Non-pigmented ciliary epithelial cell (primary cell): ENCODE measurements at regions not wholly inside any gene's neighbourhood (a gene's known extent, or its start where the extent isn't known, plus 50 kb on each side); places are given as distances from the start of the nearest gene placed in this dataset.
"Not testable (repeated sequence)": the region's sequence is repeated elsewhere in the genome, so short reads cannot be mapped to it uniquely, and the experiment has no call there.

Experiments
- DNase-seq: peaks from one replicate; pipeline ENCODE4 v3.0.0-alpha.2; 2010; ENCODE audit warnings: low read depth

DNA sequence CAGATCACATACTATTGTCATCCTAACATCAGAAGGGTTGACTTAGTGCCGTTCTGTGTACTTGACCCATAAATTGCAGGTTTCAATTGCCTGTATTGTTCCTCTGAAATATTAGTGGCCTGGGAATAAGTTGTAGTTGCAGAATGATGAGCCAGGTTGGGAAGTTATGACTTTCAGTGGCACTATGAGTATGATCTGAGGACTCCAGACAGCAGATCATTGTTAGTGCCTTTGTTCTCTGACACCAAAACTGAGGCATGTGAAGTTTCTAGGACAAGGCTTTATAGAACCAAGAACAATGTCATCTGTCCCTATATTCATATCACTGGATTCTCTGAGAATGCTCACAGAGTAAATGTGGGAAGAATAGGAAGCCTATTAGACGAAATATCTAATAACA is 403.7 kb downstream of the STK39 start:
- DNase-seq: no peak

DNA sequence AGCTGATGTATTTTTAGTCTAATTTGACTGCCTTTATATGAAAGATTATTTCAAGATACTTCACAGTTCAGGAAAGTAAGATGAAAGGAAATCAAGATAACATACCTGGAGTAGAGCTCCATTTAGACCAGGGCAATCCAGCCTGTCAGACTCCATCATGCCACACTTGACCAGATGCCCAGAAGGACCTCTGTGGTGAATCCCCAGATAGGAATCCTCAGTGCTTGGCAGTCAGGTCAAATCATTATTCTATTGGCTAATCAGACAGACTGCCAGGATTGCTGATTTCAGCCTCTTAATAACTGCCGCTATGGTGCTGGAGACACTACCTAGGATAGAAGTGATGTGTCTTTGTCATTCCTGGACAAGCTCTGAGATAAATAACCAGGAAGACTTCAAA is 404.2 kb downstream of the STK39 start:
- DNase-seq: no peak

DNA sequence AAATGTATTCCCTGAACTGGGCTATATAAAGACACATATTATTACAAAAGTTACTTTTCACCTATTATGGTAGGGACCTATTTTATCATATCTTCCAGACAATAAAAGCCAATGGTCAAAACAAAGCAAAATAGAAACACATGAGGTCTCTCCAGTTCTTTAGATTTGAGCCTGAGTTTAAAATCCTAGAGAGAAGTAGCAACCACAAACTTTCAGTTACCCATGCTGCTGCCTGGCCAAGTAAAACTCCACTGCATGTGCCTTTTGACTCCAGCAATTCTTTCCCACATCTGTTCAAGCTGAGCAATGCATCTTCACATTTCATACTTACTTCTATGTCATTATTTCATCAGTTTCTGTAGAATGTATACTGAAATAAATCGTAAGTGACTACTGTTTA is 405.3 kb downstream of the STK39 start:
- no peak for DNase-seq

DNA sequence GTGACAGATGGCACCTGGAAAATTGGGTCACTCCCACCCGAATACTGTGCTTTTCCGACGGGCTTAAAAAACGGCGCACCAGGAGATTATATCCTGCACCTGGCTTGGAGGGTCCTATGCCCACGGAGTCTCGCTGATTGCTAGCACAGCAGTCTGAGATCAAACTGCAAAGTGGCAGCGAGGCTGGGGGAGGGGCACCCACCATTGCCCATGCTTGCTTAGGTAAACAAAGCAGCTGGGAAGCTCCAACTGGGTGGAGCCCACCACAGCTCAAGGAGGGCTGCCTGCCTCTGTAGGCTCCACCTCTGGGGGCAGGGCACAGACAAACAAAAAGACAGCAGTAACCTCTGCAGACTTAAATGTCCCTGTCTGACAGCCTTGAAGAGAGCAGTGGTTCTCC is 412.1 kb downstream of the STK39 start:
- not testable (repeated sequence) for DNase-seq

DNA sequence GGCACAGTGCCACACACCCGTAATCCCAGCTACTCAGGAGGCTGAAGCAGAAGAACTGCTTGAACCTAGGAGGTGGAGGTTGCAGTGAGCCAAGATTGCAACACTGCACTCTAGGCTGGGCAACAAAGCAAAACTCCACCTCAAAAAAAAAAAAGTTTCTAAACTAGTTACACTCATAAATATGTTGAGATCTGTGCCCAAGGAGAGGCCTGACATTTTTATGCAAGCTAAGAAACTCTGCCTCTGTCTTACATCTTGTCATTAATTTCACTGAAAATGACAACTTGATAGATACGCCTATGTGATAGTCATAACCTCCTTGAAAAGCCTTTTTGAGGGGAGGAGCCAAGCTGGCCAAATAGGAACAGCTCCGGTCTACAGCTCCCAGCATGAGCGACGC is 412.7 kb downstream of the STK39 start:
- DNase-seq: no peak

DNA sequence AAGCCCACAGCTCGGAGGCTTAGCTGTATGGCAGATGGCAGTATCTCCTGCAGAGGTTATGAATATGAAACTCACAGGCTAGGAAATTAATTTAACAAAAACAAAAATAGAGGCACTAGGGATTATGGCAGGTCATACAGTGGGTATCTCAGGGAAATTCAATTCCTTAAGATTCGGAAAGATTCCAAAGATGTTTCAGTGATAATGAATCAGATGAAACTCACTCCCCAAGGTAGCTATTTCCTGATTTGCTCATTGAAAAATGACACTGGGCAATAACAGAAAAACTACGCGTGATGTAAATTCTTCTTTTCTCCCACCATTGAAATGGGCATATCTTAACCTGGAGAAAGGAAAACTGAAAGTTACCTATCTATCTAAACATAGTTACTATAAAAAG is 414.1 kb downstream of the STK39 start:
- DNase-seq: no peak

DNA sequence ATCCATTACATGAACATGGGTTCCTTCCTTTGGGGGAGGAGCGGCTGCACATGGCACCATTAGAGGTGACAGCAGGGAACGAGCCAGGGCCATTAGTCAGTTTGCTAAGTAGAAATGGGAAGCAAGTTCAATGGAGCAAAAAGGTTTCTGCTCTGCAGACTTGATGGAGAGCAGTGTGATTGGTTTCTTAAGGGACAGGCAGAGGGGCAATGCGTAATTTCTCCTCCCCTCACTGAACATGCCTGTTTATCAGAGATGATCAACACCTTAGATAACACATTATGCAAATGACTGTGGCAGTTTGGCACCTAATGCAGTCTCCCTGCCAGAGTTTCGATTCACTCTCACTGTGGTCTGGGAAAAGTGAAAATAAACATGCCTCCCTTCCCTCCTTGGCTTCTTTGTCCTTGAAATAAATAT is 414.5 kb downstream of the STK39 start:
- DNase-seq: no peak

DNA sequence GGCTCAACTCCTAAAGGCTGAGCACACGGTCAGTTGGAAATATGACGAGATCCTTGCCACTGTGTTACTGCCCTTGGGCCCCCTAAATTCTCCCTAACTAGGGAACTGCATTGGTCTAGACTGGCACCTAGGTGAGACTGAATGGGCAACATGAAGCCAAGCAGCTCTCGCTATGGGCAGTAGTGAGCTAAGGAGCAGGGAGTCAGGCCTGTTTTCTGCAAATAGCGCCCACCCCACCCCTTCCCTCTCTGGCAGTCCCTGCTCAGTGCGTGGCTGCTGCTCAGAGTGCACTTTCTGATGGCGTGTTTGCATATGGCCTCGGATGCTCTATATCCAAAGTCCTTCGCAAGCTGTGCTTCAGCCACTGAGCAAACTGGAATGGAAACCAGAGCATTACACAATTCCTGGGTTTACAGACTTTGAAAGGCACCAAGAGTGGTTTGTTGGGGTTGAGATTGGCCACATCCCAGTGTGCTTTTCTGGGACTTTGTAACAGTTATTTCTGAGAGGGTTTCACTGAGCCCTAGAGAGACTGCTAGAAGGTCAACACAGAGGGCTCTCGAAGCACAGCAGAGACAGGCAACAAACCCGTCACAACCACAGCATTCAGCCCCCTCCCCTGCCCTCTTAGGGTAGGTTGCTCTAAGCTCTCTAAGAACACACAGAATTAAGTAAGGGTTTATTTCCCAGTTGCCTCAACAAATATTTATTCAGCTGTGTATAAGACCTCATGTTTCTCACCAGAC is 419.9 kb downstream of the STK39 start:
- DNase-seq: no peak

DNA sequence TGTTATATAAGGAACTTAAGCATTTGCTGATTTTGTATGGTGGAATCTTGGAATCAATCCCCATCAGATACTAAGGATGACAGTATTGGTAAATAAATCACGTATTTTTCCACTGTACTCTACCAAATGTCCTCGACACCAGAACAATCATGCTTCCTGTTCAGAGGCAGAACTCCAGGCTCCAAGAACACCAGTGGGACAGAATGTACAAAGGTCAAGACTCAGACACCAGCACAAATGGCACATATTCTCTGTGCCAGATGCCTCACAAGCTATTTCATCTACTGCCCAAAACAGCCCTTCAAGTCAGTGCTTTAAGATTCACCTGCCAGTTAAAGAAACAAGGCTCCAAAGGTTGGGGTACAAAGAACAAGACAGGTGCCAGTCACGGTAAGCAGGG is 420.5 kb downstream of the STK39 start:
- no peak for DNase-seq

DNA sequence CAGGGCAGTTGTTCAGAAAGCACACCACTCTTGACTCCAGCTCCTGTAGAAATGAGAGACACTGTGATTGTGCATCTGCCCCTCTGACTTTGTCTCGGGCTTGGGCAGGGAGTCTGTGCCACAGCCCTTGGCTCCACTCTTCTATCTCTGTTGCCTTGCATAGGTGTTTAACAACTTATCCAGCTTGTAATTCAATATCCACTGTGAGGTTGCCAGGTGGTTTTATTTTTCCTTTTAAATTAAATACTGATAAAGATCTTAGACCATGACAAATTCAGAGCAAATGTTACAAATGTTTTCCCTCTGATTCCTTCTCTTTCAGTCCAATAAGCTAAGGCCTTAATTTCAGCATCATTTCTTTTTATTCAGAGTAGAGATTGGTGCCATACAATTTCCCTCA is 421.7 kb downstream of the STK39 start:
- DNase-seq: no peak

DNA sequence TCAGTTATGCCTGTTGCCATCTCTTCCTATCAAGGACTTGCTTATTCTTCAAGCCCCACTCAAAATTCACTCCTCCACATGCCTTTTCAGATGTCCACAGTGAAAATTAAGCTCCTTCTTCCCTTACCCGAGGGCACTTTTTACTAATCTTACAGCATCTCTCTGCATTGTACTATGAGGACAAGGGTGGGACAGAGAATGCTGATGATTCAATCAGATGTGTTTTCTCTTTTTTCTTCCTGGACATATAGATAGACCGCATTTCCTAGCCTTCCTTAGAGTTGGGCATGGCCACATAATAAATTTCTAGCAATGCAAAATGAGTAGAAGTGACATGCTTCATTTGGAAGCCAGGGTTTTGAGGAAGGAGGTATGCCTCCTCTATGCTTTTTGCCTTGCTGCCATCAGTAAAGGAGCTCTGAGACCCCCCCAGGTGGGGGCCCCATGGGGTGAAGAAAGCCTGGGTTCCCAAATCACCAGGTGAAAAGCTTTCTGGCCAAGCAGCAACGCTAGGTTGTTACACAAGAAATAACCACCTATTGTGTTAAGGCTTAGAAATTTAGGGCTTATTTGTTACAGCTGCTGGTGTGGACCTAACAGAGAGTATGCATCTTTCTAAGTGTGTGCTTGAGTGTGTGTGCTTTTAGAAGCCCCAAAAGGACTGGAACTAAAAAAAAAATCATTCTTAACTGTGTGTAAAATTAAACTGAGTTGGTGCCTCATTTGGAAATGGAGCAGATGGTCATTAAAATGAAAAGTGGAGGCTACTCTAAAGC is 424.5 kb downstream of the STK39 start:
- no peak for DNase-seq

DNA sequence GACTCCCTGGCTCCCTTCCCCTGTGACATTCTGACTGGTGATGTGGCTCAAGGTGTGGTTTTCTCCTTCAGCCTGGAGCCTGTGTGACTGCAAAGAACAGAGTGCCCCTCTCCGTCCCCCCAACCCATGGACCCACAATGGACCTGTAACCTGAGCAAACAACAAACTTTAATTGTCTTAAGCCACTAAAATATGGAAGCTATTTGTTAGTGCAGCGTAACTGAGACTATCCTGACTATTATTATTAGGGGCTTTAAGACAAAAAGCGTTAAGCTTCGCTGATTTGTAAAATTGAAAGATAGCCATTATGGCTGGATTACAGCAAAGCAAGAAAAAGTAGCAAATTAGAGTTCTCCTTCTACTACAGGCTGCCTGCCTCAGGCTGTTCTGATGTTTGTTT is 426.9 kb downstream of the STK39 start:
- DNase-seq: no peak

DNA sequence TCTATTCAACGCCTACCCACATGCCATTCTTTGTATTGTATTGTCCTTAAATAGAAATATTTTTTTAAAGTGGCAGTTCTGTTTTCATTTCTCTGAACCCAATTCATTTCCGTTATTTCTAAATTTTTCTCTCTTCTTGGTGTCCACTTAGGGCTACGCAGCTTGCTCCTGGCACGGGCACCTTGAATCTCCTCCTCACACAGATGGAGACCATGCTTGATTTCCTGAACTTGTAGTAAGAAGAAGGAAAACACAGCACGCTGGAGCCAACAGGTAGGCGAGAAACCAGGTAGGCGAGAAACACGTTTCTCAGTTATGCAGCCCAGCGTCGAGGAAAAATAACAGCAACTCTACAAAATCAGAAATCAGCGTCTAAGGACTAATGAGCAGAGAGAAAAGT is 428.9 kb downstream of the STK39 start:
- no peak for DNase-seq

DNA sequence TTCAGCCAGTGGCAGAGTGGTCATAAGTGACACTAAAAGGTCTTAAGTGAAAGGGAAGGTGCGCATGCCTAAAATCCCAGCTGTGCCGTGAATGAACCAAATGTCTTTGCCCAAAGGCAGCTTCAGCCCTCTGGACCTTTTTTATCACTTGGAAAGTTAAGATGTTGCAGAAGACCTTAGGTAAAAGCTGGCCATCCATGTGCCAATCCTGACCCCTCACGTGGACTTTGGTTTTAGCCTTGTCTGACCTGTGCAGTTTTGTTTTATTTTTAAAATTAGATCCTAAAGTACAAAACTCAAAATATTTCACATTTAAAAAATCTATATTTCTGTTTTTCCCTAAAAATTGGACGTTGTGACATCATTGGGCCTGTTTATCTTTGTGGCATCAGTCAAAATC is 429.5 kb downstream of the STK39 start:
- no peak for DNase-seq

DNA sequence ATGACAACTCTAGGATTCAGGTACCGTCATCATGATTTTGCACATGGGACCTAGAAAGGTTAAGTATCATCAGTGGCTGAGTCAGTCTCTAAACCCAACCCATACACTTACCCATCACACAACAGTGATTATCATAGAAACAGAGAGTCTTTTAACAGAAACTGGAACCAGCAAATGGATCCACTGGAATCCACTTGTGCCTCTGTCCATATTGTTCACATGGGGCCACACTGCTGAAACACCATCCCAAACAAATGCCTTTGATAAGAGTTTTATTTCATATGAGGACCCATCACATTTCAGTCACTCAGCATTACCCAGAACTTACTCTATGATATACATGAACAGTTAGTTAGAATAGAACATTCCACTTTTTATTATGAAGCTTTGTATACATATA is 430.0 kb downstream of the STK39 start:
- no peak for DNase-seq

DNA sequence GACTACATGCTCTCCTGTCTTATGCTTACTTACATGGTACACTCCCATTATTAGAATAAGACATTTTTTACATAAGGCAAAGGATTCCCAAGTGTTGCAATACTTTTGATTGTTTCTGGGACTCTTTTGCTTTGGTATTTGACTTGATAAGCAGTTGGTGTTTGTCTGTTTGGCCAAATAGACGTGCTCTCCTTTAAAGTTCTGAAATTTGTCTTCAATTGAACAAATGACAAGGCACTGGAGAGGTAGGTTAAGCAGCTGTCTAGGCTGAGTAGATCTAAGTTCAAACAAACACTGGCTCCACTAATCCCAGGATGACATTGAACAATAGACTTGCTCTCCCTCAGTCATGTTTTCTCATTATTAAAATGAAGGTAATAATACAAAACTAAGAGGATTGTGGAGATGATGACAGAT is 430.5 kb downstream of the STK39 start:
- DNase-seq: no peak

DNA sequence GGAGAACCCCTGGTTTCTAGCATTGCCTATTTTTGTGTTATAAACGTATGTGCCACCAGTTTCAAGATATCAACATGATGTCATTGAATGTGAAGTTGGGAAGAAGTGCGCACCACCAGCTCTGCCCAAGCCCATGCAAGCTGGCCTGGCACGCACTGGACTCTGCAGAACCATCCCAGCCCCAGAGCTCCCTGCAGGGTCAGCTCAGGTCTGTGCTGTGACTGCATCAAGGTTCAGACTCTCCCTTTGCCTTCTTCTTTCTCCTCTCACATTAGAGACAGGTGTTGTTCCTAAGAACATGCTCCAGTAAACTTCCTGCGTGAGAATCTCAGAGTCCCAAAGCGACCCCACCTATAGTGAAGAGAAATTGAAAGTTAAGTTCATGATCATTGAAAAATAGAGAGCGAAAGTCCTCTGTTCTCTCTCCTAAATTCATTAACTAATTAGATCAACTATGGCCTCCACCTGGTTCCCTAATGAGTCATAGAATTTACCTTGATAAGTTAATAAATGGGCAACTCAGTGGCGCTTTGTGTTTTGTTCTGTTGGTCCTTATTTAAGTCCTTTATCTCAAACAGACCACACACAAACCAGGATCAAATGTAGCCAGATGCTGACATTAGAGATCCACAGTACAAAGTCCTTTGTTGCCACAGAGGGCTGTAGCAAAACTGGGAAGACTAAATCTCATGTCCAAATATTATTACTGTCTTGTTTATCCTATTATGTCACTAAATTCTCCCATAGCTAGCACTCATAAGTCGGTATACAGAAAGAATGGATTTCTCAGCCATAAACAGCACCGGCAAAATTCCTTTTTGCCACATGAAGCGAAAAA is 432.3 kb downstream of the STK39 start:
- DNase-seq: no peak

DNA sequence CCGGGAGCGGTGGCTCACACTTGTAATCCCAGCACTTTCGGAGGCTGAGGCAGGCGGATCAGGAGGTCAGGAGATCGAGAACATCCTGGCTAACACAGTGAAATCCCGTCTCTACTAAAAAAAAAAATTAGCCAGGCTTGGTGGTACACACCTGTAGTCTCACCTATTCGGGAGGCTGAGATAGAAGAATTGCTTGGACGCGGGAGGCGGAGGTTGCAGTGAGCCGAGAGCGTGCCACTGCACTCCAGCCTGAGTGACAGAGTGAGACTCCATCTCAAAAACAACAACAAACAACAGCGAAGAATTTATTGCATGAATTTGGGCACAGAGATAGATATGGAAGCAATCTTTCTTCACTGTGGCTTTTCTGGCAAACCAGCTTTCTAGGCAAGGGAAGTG is 432.9 kb downstream of the STK39 start:
- not testable (repeated sequence) for DNase-seq

DNA sequence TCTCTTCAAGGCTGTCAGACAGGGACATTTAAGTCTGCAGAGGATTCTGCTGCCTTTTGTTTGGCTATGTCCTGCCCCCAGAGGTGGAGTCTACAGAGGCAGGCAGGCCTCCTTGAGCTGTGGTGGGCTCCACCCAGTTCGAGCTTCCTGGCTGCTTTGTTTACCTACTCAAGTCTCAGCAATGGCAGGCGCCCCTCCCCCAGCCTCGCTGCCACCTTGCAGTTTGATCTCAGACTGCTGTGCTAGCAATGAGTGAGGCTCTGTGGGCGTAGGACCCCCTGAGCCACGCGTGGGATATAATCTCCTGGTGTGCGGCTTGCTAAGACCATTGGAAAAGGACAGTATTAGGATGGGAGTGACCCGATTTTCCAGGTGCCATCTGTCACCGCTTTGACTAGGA is 437.6 kb downstream of the STK39 start:
- DNase-seq: not testable (repeated sequence)

DNA sequence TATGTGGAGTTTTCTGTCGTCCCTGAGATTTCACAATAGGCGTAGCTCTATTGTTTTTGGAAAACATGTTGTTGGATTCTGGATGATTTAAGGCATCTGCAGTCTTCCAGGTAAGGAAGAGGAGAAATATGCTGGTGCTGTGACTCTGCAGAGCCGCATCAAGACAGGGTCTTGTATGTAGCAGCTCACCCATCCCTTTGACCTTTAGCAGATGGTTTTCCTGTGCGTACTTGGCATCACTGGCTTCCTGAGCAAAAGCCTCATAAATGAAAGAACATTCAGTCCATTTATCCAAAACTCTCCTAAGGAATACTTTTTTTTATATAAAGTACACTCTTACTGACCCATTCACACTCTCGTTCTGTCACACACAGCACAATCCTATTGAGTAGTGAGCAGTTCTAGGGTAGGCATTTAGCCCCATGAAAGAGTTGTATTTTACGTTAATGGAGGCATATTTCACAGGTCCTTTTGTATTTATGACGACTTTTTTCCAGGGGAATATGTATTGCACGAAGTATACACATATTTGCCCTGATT is 443.9 kb downstream of the STK39 start:
- DNase-seq: no peak

DNA sequence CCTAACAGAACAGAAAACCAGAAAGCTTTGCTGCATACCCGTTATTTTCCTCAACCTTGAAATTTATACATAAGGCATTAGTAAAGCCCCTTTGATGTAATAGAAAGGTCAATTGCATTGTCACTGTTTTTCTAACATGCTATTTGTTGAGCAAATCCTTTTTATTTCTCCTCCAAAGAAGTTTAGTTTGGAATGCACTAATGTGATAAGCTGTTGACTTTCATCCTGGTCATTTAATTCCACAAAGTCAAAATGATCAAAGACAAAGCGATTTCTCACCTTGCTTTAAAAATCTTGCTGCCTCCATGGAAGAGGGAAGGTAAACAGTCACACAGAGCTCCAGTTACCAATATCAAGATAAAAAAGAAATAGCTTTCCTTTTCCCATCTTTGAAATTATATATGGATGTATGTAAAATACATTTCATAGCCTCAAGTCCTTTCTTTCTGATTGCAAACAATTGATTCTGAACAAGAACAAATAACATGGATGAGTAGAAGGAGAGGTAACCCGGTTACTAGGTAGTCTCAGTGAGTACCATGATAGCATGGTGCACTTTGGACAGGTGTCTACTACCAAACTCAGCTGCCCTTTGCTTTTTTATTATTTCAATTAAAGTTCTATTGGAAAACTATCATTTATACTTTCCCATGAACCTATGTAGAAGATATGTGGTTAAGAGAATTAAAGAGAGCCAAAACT is 452.7 kb downstream of the STK39 start:
- no peak for DNase-seq

DNA sequence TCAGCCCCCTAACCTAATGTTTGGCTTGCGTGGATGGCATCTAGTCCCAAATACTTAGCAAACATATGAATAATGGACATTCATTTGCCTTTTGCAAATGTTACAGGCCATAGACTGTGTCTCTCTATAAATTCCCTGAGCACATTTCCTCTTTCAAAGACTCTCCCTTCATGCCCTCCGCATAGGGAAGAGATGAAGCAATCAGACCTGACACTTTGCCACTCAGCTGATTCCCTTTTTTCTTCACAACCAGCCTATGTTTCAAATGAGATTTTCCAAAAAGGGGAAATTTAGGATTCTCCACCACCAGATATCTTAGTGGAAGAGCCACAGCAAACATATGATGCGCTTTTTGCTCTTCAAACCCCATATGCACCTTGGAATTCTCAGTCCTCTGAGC is 453.7 kb downstream of the STK39 start:
- DNase-seq: no peak
